Fibroblast of lung (primary cell): ENCODE measurements at regions not wholly inside any gene's neighbourhood (a gene's known extent, or its start where the extent isn't known, plus 50 kb on each side); places are given as distances from the start of the nearest gene placed in this dataset.

Experiments used
- DNase-seq, 2 donors: peaks; one replicate each; pipeline versions ENCODE4 v3.0.0 to v3.0.0-alpha.2; 2010; ENCODE audit warnings: low read depth in 2 of 2
- H2AFZ ChIP-seq: 2 replicates; pipeline ENCODE4 v1.5.1; 2012; ENCODE audit warnings: low read length, control low read depth, inconsistent platforms
- H3K27ac ChIP-seq: 2 replicates; pipeline ENCODE4 v1.5.1; 2011; ENCODE audit warnings: low read length, control low read depth; ENCODE audit not compliant: insufficient read depth
- H3K27me3 ChIP-seq: 2 replicates; pipeline ENCODE4 v1.5.1; 2011; ENCODE audit warnings: mild to moderate bottlenecking, low read length; ENCODE audit not compliant: control insufficient read depth, insufficient read depth
- H3K36me3 ChIP-seq: 2 replicates; pipeline ENCODE4 v1.5.1; 2011; ENCODE audit warnings: low read length; ENCODE audit not compliant: control insufficient read depth, insufficient read depth
- H3K4me1 ChIP-seq: 2 replicates; pipeline ENCODE4 v1.5.1; 2011; ENCODE audit warnings: low read length; ENCODE audit not compliant: control insufficient read depth, insufficient read depth; ENCODE audit errors: extremely low read depth
- H3K4me2 ChIP-seq: 2 replicates; pipeline ENCODE4 v1.5.1; 2011; ENCODE audit warnings: low read length, control low read depth; ENCODE audit not compliant: insufficient read depth; ENCODE audit errors: extremely low read depth
- H3K4me3 ChIP-seq, 4 experiments: fragments of 200-600 bp in 1 of 4; sonication (generic) in 1 of 4; replicated peaks in 1 of 4; 2 replicates each; pipeline ENCODE4 v1.5.1; 2011 to 2016; ENCODE audit warnings: low read length in 4 of 4, low read depth in 3 of 4, mild to moderate bottlenecking in 3 of 4, control low read depth in 2 of 4, inconsistent platforms in 1 of 4, mixed read lengths in 1 of 4; ENCODE audit not compliant: insufficient read depth in 1 of 4; ENCODE audit errors: control extremely low read depth in 1 of 4
- H3K79me2 ChIP-seq: 2 replicates; pipeline ENCODE4 v1.5.1; 2012; ENCODE audit warnings: mild to moderate bottlenecking, low read length, inconsistent platforms; ENCODE audit not compliant: control insufficient read depth, insufficient read depth
- H3K9ac ChIP-seq: 2 replicates; pipeline ENCODE4 v1.5.1; 2011; ENCODE audit warnings: mild to moderate bottlenecking, low read length, control low read depth; ENCODE audit not compliant: insufficient read depth
- H3K9me3 ChIP-seq: 2 replicates; pipeline ENCODE4 v1.5.1; 2012; ENCODE audit warnings: low read depth, low read length; ENCODE audit not compliant: control insufficient read depth, insufficient read depth
- H4K20me1 ChIP-seq: 2 replicates; pipeline ENCODE4 v1.5.1; 2011; ENCODE audit warnings: low read length; ENCODE audit not compliant: control insufficient read depth, insufficient read depth; ENCODE audit errors: extremely low read depth
- EZH2 ChIP-seq: IDR thresholded peaks from 2 replicates; pipeline ENCODE4 v1.5.1; 2012; ENCODE audit warnings: low read length, control low read depth, mild to moderate bottlenecking; ENCODE audit errors: missing control alignments
- TF ChIP-seq, protein P1 (sequence below), 2 donors: IDR thresholded peaks in 1 of 2; conservative IDR thresholded peaks in 1 of 2; 1 replicate in 1 of 2; 2 replicates in 1 of 2; pipeline ENCODE4 v1.5.1; 2011 to 2012; ENCODE audit warnings: low read length in 2 of 2, control low read depth in 1 of 2, inconsistent platforms in 1 of 2, low read depth in 1 of 2, mild to moderate bottlenecking in 1 of 2

GRCh38 chr5:34411470-34412346 lies 244.4 kb upstream of the RAI14 start:
- H3K9ac ChIP-seq = no peak overlapping the region
- TF ChIP-seq EZH2 = no peak
- TF ChIP-seq, protein P1, sequence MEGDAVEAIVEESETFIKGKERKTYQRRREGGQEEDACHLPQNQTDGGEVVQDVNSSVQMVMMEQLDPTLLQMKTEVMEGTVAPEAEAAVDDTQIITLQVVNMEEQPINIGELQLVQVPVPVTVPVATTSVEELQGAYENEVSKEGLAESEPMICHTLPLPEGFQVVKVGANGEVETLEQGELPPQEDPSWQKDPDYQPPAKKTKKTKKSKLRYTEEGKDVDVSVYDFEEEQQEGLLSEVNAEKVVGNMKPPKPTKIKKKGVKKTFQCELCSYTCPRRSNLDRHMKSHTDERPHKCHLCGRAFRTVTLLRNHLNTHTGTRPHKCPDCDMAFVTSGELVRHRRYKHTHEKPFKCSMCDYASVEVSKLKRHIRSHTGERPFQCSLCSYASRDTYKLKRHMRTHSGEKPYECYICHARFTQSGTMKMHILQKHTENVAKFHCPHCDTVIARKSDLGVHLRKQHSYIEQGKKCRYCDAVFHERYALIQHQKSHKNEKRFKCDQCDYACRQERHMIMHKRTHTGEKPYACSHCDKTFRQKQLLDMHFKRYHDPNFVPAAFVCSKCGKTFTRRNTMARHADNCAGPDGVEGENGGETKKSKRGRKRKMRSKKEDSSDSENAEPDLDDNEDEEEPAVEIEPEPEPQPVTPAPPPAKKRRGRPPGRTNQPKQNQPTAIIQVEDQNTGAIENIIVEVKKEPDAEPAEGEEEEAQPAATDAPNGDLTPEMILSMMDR (conservative IDR thresholded peaks at IDR 0.05 in 1 of 2, IDR thresholded peaks at IDR 0.05 in 1 of 2; ENCODE audit: low read depth in 1 of 2, low read length in 2 of 2) = no peak
- no peaks in the 10 kb centered on the region for H3K36me3 ChIP-seq
- H3K9me3 ChIP-seq = no peaks in the 10 kb centered on the region
- no peaks in the 10 kb centered on the region for H3K27me3 ChIP-seq
- no peak overlapping the region for H3K27ac ChIP-seq
- H3K4me2 ChIP-seq = no peak overlapping the region
- no peak overlapping the region for H3K4me3 ChIP-seq
- no peak overlapping the region for H2AFZ ChIP-seq
- peak; percentile 55 to 64 for DNase-seq
- no peaks in the 10 kb centered on the region for H3K79me2 ChIP-seq
- peaks cover 7% of the 10 kb centered on the region for H3K4me1 ChIP-seq
- H4K20me1 ChIP-seq = no peaks in the 10 kb centered on the region

GRCh38 chr5:34412736-34413135 lies 243.4 kb upstream of the RAI14 start:
- no peaks in the 10 kb centered on the region for H3K79me2 ChIP-seq
- peaks cover 7% of the 10 kb centered on the region for H3K4me1 ChIP-seq
- no peaks in the 10 kb centered on the region for H3K9me3 ChIP-seq
- no peak overlapping the region for H3K9ac ChIP-seq
- no peaks in the 10 kb centered on the region for H3K27me3 ChIP-seq
- no peaks in the 10 kb centered on the region for H4K20me1 ChIP-seq
- peak; percentile 51 to 76 for DNase-seq
- no peak for TF ChIP-seq EZH2
- TF ChIP-seq, protein P1 (conservative IDR thresholded peaks at IDR 0.05 in 1 of 2, IDR thresholded peaks at IDR 0.05 in 1 of 2; ENCODE audit: low read depth in 1 of 2, low read length in 2 of 2) = no peak
- H3K36me3 ChIP-seq = no peaks in the 10 kb centered on the region
- H2AFZ ChIP-seq = no peak overlapping the region
- H3K4me3 ChIP-seq = no peak overlapping the region
- H3K4me2 ChIP-seq = no peak overlapping the region
- no peak overlapping the region for H3K27ac ChIP-seq

DNA sequence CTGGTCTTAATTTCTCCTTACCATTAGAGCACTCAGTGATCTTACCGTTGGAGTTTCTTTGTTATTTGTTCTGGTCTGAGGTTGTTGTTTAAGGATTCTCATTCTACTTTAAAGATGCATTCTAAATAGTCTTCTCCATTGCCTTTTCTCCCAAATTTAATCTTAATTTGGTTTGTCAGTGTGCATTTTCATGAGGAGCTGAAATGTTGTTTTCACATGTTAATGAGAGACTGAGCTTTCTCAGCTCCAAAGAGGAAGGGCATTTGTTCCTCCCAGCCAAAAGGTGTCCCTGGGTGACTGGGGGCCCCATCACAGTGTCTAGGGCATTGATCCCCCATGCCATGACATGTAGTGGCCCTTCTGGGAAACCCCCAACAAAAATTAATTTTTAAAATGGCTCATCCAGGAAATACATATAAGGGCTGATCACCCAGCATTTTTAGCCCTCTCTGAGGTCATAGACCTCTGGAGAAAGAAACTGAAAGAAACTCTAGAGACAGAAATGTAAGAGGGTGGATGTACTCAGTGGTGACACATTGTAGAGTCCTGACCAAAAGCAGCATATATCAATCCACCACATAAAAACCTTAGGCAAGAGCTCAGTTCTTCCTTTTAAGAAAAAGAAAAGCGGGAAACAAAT lies 240.4 kb upstream of the RAI14 start:
- no peaks in the 10 kb centered on the region for H4K20me1 ChIP-seq
- no peak overlapping the region for H3K27ac ChIP-seq
- H3K9me3 ChIP-seq = no peaks in the 10 kb centered on the region
- H2AFZ ChIP-seq = no peak overlapping the region
- H3K79me2 ChIP-seq = no peaks in the 10 kb centered on the region
- no peak overlapping the region for H3K4me3 ChIP-seq
- peaks cover 7% of the 10 kb centered on the region for H3K4me1 ChIP-seq
- DNase-seq = peak; percentile 11 to 49
- no peak for TF ChIP-seq EZH2
- TF ChIP-seq, protein P1 (conservative IDR thresholded peaks at IDR 0.05 in 1 of 2, IDR thresholded peaks at IDR 0.05 in 1 of 2; ENCODE audit: low read depth in 1 of 2, low read length in 2 of 2) = no peak
- no peak overlapping the region for H3K4me2 ChIP-seq
- H3K27me3 ChIP-seq = no peaks in the 10 kb centered on the region
- H3K36me3 ChIP-seq = no peaks in the 10 kb centered on the region
- H3K9ac ChIP-seq = no peak overlapping the region
